Thoracic aorta (tissue), 2 donors: ENCODE measurements at regions not wholly inside any gene's neighbourhood (a gene's known extent, or its start where the extent isn't known, plus 50 kb on each side); places are given as distances from the start of the nearest gene placed in this dataset.

ENCODE experiments used
- ATAC-seq: fragments of 150-250 bp; one replicate; pipeline ENCODE4 v1.8.0; 2017; ENCODE audit warnings: low read depth; ENCODE audit not compliant: insufficient number of reproducible peaks, low FRiP score
- DNase-seq: peaks from one replicate; pipeline ENCODE4 v3.0.0-alpha.2; 2020; ENCODE audit warnings: low spot score
- H3K27ac ChIP-seq, 2 donors: fragments of 200-600 bp; sonication (generic); 1 replicate in 1 of 2; 2 replicates in 1 of 2; pipeline ENCODE4 v1.5.1; 2016; ENCODE audit warnings: mild to moderate bottlenecking in 2 of 2, moderate library complexity in 2 of 2
- H3K27me3 ChIP-seq: fragments of 200-600 bp; sonication (generic); replicated peaks from 2 replicates; pipeline ENCODE4 v1.6.0; 2016; ENCODE audit warnings: mild to moderate bottlenecking; ENCODE audit not compliant: insufficient read depth
- H3K36me3 ChIP-seq: fragments of 200-600 bp; sonication (generic); one replicate; pipeline ENCODE4 v1.5.1; 2016
- H3K4me1 ChIP-seq, 2 donors: fragments of 200-600 bp; sonication (generic); 1 replicate in 1 of 2; 2 replicates in 1 of 2; pipeline versions ENCODE4 v1.5.1 to v1.6.0; 2016; ENCODE audit warnings: low read depth in 2 of 2, mild to moderate bottlenecking in 1 of 2; ENCODE audit not compliant: control insufficient read depth in 1 of 2
- H3K4me3 ChIP-seq: fragments of 200-600 bp; sonication (generic); 2 replicates; pipeline ENCODE4 v1.5.1; 2016; ENCODE audit warnings: mild to moderate bottlenecking
- H3K9me3 ChIP-seq: fragments of 200-600 bp; sonication (generic); 2 replicates; pipeline ENCODE4 v1.5.1; 2016
- CTCF ChIP-seq: fragments of 200-600 bp; sonication (generic); IDR thresholded peaks from one replicate; pipeline ENCODE4 v1.5.1; 2019; ENCODE audit warnings: antibody characterized with exemption

DNA sequence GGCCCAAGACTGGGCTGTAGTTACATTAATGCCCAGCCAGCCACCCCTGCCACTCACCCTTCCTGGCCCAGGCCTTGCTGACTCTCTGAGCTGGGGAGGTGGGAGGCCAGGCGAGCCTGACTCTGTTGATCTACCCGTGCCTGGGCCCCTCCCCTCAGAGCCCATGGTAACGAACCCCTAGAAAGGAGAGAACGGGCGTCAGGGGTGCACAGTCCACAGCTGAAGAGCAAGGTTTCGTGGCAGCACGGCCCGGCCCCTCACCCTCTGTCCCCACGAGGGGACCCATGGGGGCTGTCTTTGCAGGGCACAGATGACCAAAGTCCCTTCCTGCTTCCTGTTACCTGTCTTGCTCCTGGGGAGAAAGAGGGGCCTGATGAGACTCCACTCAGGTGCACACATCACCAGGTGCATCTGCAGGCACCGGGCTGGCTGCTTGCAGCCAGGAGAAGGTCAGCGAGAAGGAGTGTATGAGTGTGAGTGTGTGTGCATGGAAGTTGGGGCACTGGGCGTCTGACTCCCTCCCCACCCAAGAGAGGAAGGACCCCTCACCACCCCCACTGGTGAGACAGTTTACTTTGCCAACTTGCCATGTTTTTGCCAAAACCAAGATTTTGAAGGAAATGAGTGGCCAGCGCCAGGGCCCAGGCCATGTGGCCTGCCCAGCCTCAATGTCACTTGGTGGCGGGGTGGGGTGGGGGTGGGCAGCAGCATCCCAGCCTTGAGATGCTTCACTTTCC lies 359.1 kb downstream of the SEC14L1 start:
- no peak for TF ChIP-seq CTCF
- Histone ChIP-seq H3K9me3 (no peaks in the 10 kb centered on the region), H3K27ac (no peak overlapping the region), H3K27me3 (no peaks in the 10 kb centered on the region), H3K36me3 (peaks cover 33% of the 10 kb centered on the region), H3K4me1 (no peaks in the 10 kb centered on the region), H3K4me3 (no peak overlapping the region)
- no peak for ATAC-seq
- DNase-seq, result no peak

DNA sequence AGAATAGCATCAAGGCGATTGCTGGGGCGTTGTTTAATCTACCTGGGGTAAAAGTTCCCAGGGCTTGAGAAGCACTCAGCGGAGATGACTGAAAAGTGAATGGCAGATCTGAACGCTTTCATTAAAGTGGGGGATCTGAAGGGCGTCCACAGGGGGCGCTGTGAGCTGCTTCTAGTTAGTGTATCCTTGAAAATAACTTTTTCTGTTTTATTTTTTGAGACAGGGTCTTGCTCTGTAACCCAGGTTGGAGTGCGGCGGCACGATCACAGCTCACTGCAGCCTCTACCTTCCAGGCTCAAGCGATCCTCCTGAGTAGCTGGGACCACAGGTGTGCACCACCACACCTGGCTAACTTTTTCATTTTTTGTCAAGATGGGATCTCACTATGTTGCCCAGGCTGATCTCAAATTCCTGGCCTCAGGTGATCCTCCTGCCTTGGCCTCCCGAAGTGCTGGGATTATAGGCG lies 360.4 kb downstream of the SEC14L1 start:
- no peak for DNase-seq
- no peak for ATAC-seq
- H3K4me3 ChIP-seq, result no peak overlapping the region

DNA sequence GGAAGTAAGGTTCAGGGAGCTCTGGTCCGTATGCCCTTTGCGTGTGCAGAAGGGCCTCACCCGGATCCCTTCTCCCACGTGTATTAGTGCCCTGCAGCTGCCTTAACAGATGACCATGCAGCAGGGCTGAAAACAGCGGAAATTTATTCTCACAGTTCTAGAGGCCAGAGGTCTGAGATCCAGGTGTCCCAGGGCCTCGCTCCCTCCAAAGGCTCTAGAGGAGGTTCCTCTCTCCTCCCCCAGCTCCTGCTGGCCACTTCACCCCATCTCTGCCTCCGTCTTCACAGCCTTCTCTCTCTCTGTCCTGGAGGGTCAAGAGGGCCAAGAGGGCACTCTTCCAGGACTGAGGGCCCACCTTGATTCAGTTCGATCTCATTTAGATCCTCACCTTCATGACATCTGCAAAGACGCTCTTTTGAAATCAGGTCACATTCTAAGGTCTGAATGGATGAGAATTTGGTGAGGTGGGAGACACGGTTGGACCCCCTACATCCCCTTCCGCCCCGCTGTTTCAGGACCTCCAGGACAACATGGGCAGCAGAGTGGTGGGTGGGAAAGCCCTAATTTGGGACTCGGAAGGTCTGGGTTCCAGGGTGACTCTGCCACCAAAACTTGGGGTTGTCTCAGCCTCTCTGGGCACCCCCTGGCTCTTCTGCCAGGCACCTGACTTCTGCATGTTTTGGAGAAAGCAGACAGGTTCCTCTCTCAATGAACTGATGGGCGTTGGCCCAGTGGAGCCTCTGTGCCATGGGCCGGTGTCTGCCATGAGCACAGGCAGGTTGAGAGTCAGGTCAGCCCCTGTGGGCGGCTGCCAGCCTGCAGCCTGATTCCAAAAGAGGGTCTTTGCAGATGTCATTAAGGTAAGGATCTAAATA lies 361.2 kb downstream of the SEC14L1 start:
- Histone ChIP-seq H3K4me1 (no peaks in the 10 kb centered on the region), H3K27me3 (no peaks in the 10 kb centered on the region), H3K9me3 (no peaks in the 10 kb centered on the region), H3K36me3 (peaks cover 22% of the 10 kb centered on the region), H3K4me3 (no peak overlapping the region), H3K27ac (no peak overlapping the region)
- DNase-seq, result no peak
- ATAC-seq, result no peak
- no peak for TF ChIP-seq CTCF

More for the DNA sequence above, 360.4 kb downstream of the SEC14L1 start:
- Histone ChIP-seq H3K36me3 (peaks cover 30% of the 10 kb centered on the region), H3K9me3 (no peaks in the 10 kb centered on the region), H3K27me3 (no peaks in the 10 kb centered on the region), H3K27ac (no peak overlapping the region), H3K4me1 (no peaks in the 10 kb centered on the region)
- peak; percentile 26 for TF ChIP-seq CTCF

DNA sequence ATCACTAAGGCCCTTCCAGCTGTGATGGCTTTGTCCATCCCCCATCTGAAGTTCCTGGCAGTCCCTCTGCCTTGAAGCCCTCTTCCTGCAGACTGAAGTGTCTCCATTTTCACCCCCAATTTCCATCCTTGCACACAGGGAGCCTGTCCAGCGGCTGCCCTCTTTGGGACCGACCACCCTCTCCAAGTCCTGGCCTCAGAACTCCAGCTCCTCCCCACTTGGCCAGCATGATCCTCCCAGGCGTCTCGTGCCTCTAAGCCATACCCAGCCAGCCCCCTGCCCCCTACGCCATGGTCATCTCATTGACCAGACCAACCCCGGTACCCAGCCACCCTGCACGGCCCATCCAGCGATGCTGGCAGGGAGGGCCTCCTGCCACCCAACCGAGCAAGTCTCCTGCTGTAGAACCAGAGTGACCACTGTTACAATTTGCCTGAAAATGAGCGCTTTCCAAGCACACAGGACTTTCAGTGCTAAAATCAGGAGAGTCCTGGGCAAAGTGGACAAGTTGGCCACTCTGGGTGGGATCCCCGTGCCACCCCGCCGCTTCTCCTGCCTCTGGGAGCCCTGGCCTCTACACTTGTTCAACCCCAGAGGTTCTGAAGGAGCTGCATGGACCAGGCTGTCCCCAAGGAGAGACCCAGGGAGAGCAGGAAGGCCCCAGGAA lies 362.0 kb downstream of the SEC14L1 start:
- H3K4me3 ChIP-seq, result no peak overlapping the region
- no peak for DNase-seq
- H3K27me3 ChIP-seq, result no peaks in the 10 kb centered on the region
- no peak overlapping the region for H3K27ac ChIP-seq
- H3K4me1 ChIP-seq, result no peaks in the 10 kb centered on the region
- ATAC-seq, result no peak
- no peaks in the 10 kb centered on the region for H3K9me3 ChIP-seq
- H3K36me3 ChIP-seq, result peaks cover 21% of the 10 kb centered on the region
- TF ChIP-seq CTCF, result no peak

GRCh38 chr17:77503293-77503655 lies 362.5 kb downstream of the SEC14L1 start:
- Histone ChIP-seq H3K4me3 (no peak overlapping the region), H3K36me3 (peaks cover 21% of the 10 kb centered on the region), H3K27me3 (no peaks in the 10 kb centered on the region), H3K27ac (no peak overlapping the region), H3K4me1 (no peaks in the 10 kb centered on the region), H3K9me3 (no peaks in the 10 kb centered on the region)
- DNase-seq (no peak), ATAC-seq (no peak)
- TF ChIP-seq CTCF, result no peak
